HCT116 (cell line): ENCODE measurements at regions not wholly inside any gene's neighbourhood (a gene's known extent, or its start where the extent isn't known, plus 50 kb on each side); places are given as distances from the start of the nearest gene placed in this dataset.

Experiments
- ATAC-seq: fragments of 200-7000 bp; cut with Tn5 transposase; 2 replicates; pipeline ENCODE4 v1.9.1; 2020; ENCODE audit warnings: mild to moderate bottlenecking, moderate library complexity
- BruUV-seq: library from RNA; stranded (reverse); fragments of 400-500 nt; replicated peaks from 2 replicates; lab custom pipeline; 2021; lab: Mats Ljungman, UMichigan
- CTCF ChIA-PET: fragments of 300-600 bp; sonication (Branson Sonifier 250); formaldehyde crosslinking; loops from one replicate; lab custom pipeline; 2021; ENCODE audit warnings: antibody characterized with exemption; lab: Charles Lee
- POLR2A ChIA-PET: fragments of 300-600, 350-600 bp; sonication (Branson Sonifier 250); formaldehyde crosslinking; loops from one replicate; lab custom pipeline; 2021; ENCODE audit warnings: antibody characterized with exemption; lab: Charles Lee
- RAD21 ChIA-PET, 2 experiments: fragments of 300-600 bp; sonication (Branson Sonifier 250); formaldehyde crosslinking; loops; one replicate each; lab custom pipeline; 2023; ENCODE audit warnings: low total read pairs in 2 of 2; ENCODE audit not compliant: uncharacterized antibody in 2 of 2, unreplicated experiment in 2 of 2, low non-redundant PET in 1 of 2; lab: Charles Lee
- DNase-seq: peaks from one replicate; pipeline ENCODE4 v3.0.0-alpha.2; 2010; ENCODE audit warnings: low read depth, low spot score
- H2AFZ ChIP-seq: fragments of 200-600 bp; shearing (Covaris generic), sonication (generic); 2 replicates; pipeline ENCODE4 v1.6.1; 2017; ENCODE audit warnings: low read depth, mixed run types, mixed read lengths, antibody characterized with exemption, low read length; ENCODE audit not compliant: poor library complexity, severe bottlenecking
- H3K27ac ChIP-seq: 2 replicates; pipeline ENCODE4 v1.5.1; 2012; ENCODE audit warnings: low read depth, low read length
- H3K27me3 ChIP-seq: fragments of 200-600 bp; sonication (generic); 2 replicates; pipeline ENCODE4 v1.6.1; 2016; ENCODE audit warnings: mixed run types, low read length, mixed read lengths; ENCODE audit not compliant: insufficient read depth
- H3K36me3 ChIP-seq, 2 experiments: fragments of 200-500 bp in 1 of 2; fragments of 200-600 bp in 1 of 2; sonication (Bioruptor generic) in 1 of 2; sonication (generic) in 1 of 2; 2 replicates each; pipeline versions ENCODE4 v1.5.1 to v1.6.1; 2014 to 2016; ENCODE audit warnings: low read length in 2 of 2, inconsistent platforms in 1 of 2, mixed read lengths in 1 of 2, mixed run types in 1 of 2; ENCODE audit not compliant: insufficient read depth in 2 of 2, control insufficient read depth in 1 of 2
- H3K4me1 ChIP-seq, 2 experiments: fragments of 200-600 bp in 1 of 2; sonication (generic) in 1 of 2; 2 replicates each; pipeline versions ENCODE4 v1.5.1 to v1.6.1; 2012 to 2017; ENCODE audit warnings: low read length in 2 of 2, inconsistent platforms in 1 of 2, mild to moderate bottlenecking in 1 of 2, mixed read lengths in 1 of 2, mixed run types in 1 of 2, moderate library complexity in 1 of 2; ENCODE audit not compliant: insufficient read depth in 2 of 2, control insufficient read depth in 1 of 2
- H3K4me2 ChIP-seq: fragments of 200-600 bp; sonication (generic); 2 replicates; pipeline ENCODE4 v1.6.1; 2017; ENCODE audit warnings: mixed run types, low read length, mixed read lengths
- H3K4me3 ChIP-seq, 2 experiments: fragments of 200-600 bp in 1 of 2; sonication (generic) in 1 of 2; replicated peaks in 1 of 2; 2 replicates each; pipeline ENCODE4 v1.5.1; 2011 to 2016; ENCODE audit warnings: low read length in 2 of 2, control low read depth in 1 of 2, low read depth in 1 of 2, mild to moderate bottlenecking in 1 of 2, mixed read lengths in 1 of 2, mixed run types in 1 of 2
- H3K79me2 ChIP-seq: fragments of 200-600 bp; sonication (generic); 2 replicates; pipeline ENCODE4 v1.6.1; 2017; ENCODE audit warnings: mild to moderate bottlenecking, mixed run types, low read length, moderate library complexity, mixed read lengths; ENCODE audit not compliant: insufficient read depth
- H3K9ac ChIP-seq: fragments of 200-600 bp; sonication (generic); 2 replicates; pipeline ENCODE4 v1.6.1; 2016; ENCODE audit warnings: low read length, mixed read lengths
- H3K9me2 ChIP-seq: fragments of 200-600 bp; sonication (generic), shearing (Covaris generic); 2 replicates; pipeline ENCODE4 v1.6.1; 2017; ENCODE audit warnings: mixed run types, mild to moderate bottlenecking, moderate library complexity; ENCODE audit not compliant: insufficient read depth
- H3K9me3 ChIP-seq, 2 experiments: fragments of 200-500 bp in 1 of 2; fragments of 200-600 bp in 1 of 2; sonication (Bioruptor generic) in 1 of 2; sonication (generic) in 1 of 2; 2 replicates each; pipeline ENCODE4 v1.6.1; 2014 to 2017; ENCODE audit warnings: low read length in 2 of 2, mixed read lengths in 2 of 2, inconsistent platforms in 1 of 2, low read depth in 1 of 2, mild to moderate bottlenecking in 1 of 2, mixed run types in 1 of 2, moderate library complexity in 1 of 2; ENCODE audit not compliant: control insufficient read depth in 1 of 2, insufficient read depth in 1 of 2
- H4K20me1 ChIP-seq: fragments of 200-600 bp; sonication (generic), shearing (Covaris generic); 2 replicates; pipeline ENCODE4 v1.6.1; 2017; ENCODE audit warnings: mixed run types, mild to moderate bottlenecking, moderate library complexity; ENCODE audit not compliant: insufficient read depth
- CBX3 ChIP-seq: IDR thresholded peaks from 2 replicates; pipeline ENCODE4 v1.6.1; 2012; ENCODE audit warnings: low read depth
- EGR1 ChIP-seq: IDR thresholded peaks from 2 replicates; pipeline ENCODE4 v1.6.1; 2012; ENCODE audit warnings: low read depth
- EZH2 ChIP-seq: fragments of 200-600 bp; sonication (generic); IDR thresholded peaks from 2 replicates; pipeline ENCODE4 v1.6.1; 2017; ENCODE audit warnings: antibody characterized with exemption, mixed run types
- FOSL1 ChIP-seq: IDR thresholded peaks from 2 replicates; pipeline ENCODE4 v1.6.1; 2012; ENCODE audit warnings: low read depth
- POLR2A ChIP-seq: IDR thresholded peaks from 2 replicates; pipeline ENCODE4 v1.7.0; 2011; ENCODE audit warnings: borderline replicate concordance; ENCODE audit not compliant: insufficient read depth, insufficient read length; ENCODE audit errors: extremely low read depth
- POLR2AphosphoS5 ChIP-seq: IDR thresholded peaks from 2 replicates; pipeline ENCODE4 v1.6.1; 2011; ENCODE audit warnings: mild to moderate bottlenecking, low read depth, low read length, moderate library complexity
- SIN3A ChIP-seq: IDR thresholded peaks from 2 replicates; pipeline ENCODE4 v1.6.1; 2012; ENCODE audit warnings: low read depth
- SRF ChIP-seq: IDR thresholded peaks from 2 replicates; pipeline ENCODE4 v1.6.1; 2012; ENCODE audit warnings: low read depth
- YY1 ChIP-seq: IDR thresholded peaks from 2 replicates; pipeline ENCODE4 v1.6.1; 2011; ENCODE audit warnings: low read length, low read depth, moderate library complexity, mild to moderate bottlenecking; ENCODE audit not compliant: insufficient replicate concordance; ENCODE audit errors: extremely low read depth
- ZFX ChIP-seq: fragments of 450-650 bp; IDR thresholded peaks from 2 replicates; pipeline ENCODE4 v1.6.1; 2017
- ZNF274 ChIP-seq: fragments of 200-500 bp; sonication (Bioruptor generic); IDR thresholded peaks from 2 replicates; pipeline ENCODE4 v1.6.1; 2014; ENCODE audit warnings: mild to moderate bottlenecking, low read depth, low read length, inconsistent platforms
- intact Hi-C: fragments of 100-400 bp; cut with micrococcal nuclease; formaldehyde crosslinking; loops from 2 replicates; pipeline ENCODE4 v1.10.0; 2022
- TF ChIP-seq, protein P1 (sequence below): IDR thresholded peaks from 2 replicates; pipeline ENCODE4 v1.6.1; 2012
- TF ChIP-seq, protein P2 (sequence below): IDR thresholded peaks from 2 replicates; pipeline ENCODE4 v1.6.1; 2011; ENCODE audit warnings: mild to moderate bottlenecking, low read length, moderate library complexity; ENCODE audit not compliant: insufficient replicate concordance; ENCODE audit errors: extremely low read depth

DNA sequence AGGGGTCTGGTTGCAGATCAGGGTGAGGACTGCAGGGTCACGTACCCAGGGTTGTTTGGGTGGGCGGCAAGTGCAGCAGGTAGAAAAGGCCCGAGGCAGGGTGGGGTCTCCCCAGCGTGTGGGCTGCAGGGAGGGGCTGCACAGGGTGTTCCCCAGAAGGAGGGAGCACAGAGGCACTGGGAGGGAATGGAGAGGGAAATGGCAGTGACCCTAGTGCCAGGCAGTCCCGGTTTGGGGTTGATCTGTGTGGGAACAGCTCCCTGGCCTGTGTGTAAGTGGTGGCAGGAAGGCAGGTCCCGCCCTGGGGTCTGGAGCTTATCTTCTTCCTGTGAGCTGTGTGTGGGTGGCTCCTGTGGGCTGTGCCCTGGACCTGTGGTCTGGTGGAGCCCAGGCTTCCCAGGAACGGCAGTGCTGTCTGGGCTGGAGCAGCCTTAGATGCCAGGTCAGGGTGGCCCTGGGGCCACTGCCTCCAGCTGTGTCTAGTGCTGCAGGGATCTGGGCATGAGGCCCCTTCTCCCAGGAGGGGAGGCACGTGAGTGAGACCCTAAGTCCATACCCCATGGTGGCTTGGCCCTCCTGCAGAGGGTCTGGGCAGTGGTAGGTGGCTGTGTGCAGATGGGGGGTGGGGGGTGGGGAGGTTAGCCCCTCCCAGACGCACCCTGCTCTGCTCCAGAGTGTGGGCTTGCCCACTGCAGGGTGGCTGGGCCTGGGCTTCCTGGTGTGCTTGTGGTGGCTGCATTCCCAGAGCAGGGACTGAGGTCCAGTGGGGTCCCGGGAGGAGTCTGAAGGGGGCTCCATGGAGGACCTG, 363.5 kb downstream of the TMEM121 start:
- DNase-seq (no peak), ATAC-seq (no peak)
- RAD21 ChIA-PET, result no interaction called here
- CTCF ChIA-PET, result no interaction called here
- H3K36me3 ChIP-seq, result no peaks in the 10 kb centered on the region
- H3K27ac ChIP-seq, result no peak overlapping the region
- H3K79me2 ChIP-seq, result no peaks in the 10 kb centered on the region
- no peaks in the 10 kb centered on the region for H3K9me3 ChIP-seq
- no peaks in the 10 kb centered on the region for H3K9me2 ChIP-seq
- H3K9ac ChIP-seq, result no peak overlapping the region
- no peak overlapping the region for H3K4me2 ChIP-seq
- no peaks in the 10 kb centered on the region for H3K27me3 ChIP-seq
- H3K4me3 ChIP-seq, result no peak overlapping the region
- H4K20me1 ChIP-seq, result no peaks in the 10 kb centered on the region
- no peak for TF ChIP-seq SRF
- no peak for TF ChIP-seq EGR1
- no peak for TF ChIP-seq SIN3A
- no peak for TF ChIP-seq POLR2AphosphoS5
- TF ChIP-seq, protein P1, sequence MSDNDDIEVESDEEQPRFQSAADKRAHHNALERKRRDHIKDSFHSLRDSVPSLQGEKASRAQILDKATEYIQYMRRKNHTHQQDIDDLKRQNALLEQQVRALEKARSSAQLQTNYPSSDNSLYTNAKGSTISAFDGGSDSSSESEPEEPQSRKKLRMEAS, result no peak
- no peak for TF ChIP-seq ZNF274
- no peak overlapping the region for H2AFZ ChIP-seq
- no peaks in the 10 kb centered on the region for H3K4me1 ChIP-seq
- POLR2A ChIA-PET, result no interaction called here
- intact Hi-C loops, result no loop called here
- no TSS peak for BruUV-seq

DNA sequence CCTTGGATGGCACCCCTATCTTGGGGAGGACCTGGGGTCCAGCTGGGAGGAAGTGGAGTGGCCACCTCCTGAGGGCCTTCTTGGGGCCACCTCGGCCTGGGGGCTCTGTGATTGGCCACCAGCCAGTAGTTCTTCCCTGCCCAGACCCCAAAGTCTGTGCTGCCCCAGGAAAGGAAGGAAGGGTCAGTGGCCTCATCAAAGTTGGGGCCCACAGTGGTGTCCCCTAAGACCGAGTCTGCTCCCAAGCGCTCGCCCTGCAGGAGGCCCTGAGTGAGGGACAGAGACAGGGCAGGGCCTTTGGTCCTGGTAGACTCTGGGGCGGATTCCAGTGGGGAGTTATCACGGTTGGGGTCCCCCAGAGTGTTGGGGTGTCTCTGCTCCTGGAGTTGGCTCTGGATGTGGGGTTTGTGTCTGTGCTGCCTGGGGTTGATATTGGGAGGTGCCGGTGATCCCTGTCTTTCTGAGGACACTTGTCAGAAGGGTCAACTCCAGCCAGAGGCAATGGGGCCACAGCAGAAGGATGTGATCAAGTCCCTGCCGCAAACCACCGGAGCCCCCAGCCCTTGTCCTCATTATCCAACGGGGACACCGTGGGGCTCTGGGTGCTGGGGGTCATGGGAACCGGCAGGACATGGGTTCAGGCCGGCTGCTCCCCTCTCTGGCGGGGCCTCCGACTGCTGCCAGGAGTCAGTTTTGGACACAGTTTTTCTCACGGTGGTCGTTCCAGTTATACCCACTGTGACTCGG, 364.3 kb downstream of the TMEM121 start:
- Histone ChIP-seq H3K4me3 (no peak overlapping the region), H3K9me2 (no peaks in the 10 kb centered on the region), H4K20me1 (no peaks in the 10 kb centered on the region), H3K9me3 (no peaks in the 10 kb centered on the region), H3K4me2 (no peak overlapping the region), H3K27me3 (no peaks in the 10 kb centered on the region), H3K9ac (no peak overlapping the region), H3K79me2 (no peaks in the 10 kb centered on the region), H2AFZ (no peak overlapping the region), H3K4me1 (no peaks in the 10 kb centered on the region), H3K36me3 (no peaks in the 10 kb centered on the region), H3K27ac (no peak overlapping the region)
- POLR2A ChIA-PET, result no interaction called here
- CTCF ChIA-PET, result no interaction called here
- DNase-seq, result no peak
- RAD21 ChIA-PET, result no interaction called here
- intact Hi-C loops, result no loop called here
- ATAC-seq, result no peak
- no TSS peak for BruUV-seq
- TF ChIP-seq CBX3, result no peak
- TF ChIP-seq FOSL1, result no peak
- no peak for TF ChIP-seq EGR1
- no peak for TF ChIP-seq POLR2A
- TF ChIP-seq, protein P2, sequence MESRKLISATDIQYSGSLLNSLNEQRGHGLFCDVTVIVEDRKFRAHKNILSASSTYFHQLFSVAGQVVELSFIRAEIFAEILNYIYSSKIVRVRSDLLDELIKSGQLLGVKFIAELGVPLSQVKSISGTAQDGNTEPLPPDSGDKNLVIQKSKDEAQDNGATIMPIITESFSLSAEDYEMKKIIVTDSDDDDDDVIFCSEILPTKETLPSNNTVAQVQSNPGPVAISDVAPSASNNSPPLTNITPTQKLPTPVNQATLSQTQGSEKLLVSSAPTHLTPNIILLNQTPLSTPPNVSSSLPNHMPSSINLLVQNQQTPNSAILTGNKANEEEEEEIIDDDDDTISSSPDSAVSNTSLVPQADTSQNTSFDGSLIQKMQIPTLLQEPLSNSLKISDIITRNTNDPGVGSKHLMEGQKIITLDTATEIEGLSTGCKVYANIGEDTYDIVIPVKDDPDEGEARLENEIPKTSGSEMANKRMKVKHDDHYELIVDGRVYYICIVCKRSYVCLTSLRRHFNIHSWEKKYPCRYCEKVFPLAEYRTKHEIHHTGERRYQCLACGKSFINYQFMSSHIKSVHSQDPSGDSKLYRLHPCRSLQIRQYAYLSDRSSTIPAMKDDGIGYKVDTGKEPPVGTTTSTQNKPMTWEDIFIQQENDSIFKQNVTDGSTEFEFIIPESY, result no peak
- TF ChIP-seq EZH2, result no peak
- TF ChIP-seq YY1, result no peak
- TF ChIP-seq ZFX, result no peak
- no peak for TF ChIP-seq POLR2AphosphoS5
